CD4-positive, alpha-beta T cell (primary cell): ENCODE measurements at regions not wholly inside any gene's neighbourhood (a gene's known extent, or its start where the extent isn't known, plus 50 kb on each side); places are given as distances from the start of the nearest gene placed in this dataset.

ENCODE experiments used
- ATAC-seq: fragments of 200-7000 bp; cut with Tn5 transposase; one replicate; pipeline ENCODE4 v1.10.0; 2022; ENCODE audit warnings: mild to moderate bottlenecking; ENCODE audit not compliant: poor library complexity
- CTCF ChIA-PET: fragments of 350-600 bp; sonication (Branson Sonifier 250); formaldehyde crosslinking; loops from one replicate; lab custom pipeline; 2021; ENCODE audit warnings: antibody characterized with exemption, inconsistent platforms; lab: Charles Lee
- POLR2A ChIA-PET: fragments of 350-600 bp; sonication (Branson Sonifier 250); formaldehyde crosslinking; loops from one replicate; lab custom pipeline; 2021; ENCODE audit warnings: antibody characterized with exemption, inconsistent platforms; lab: Charles Lee
- DNase-seq, 14 experiments: peaks; one replicate each; pipeline ENCODE4 v3.0.0-alpha.2; 2013 to 2020; ENCODE audit warnings: mixed read lengths in 2 of 14
- H3K27ac ChIP-seq, 2 donors: one replicate each; pipeline versions ENCODE4 v1.5.1 to v1.7.0; 2013; ENCODE audit warnings: low read length in 2 of 2, low read depth in 1 of 2, mild to moderate bottlenecking in 1 of 2
- H3K27me3 ChIP-seq, 2 experiments: 1 replicate in 1 of 2; 2 replicates in 1 of 2; pipeline versions ENCODE4 v1.6.1 to v1.7.0; 2013; ENCODE audit warnings: low read length in 2 of 2, control low read depth in 1 of 2, mild to moderate bottlenecking in 1 of 2, moderate library complexity in 1 of 2; ENCODE audit not compliant: insufficient read depth in 2 of 2, control insufficient read depth in 1 of 2
- H3K36me3 ChIP-seq: one replicate; pipeline ENCODE4 v1.6.1; 2013; ENCODE audit warnings: low read length, control low read depth; ENCODE audit not compliant: insufficient read depth
- H3K4me1 ChIP-seq: one replicate; pipeline ENCODE4 v1.6.1; 2013; ENCODE audit warnings: low read length, control low read depth; ENCODE audit not compliant: insufficient read depth
- H3K4me3 ChIP-seq: one replicate; pipeline ENCODE4 v1.5.1; 2013; ENCODE audit warnings: mild to moderate bottlenecking, low read length, moderate library complexity
- H3K9me3 ChIP-seq, 2 experiments: 1 replicate in 1 of 2; 2 replicates in 1 of 2; pipeline versions ENCODE4 v1.6.1 to v1.7.0; 2013; ENCODE audit warnings: low read length in 2 of 2, mild to moderate bottlenecking in 2 of 2, control low read depth in 1 of 2, moderate library complexity in 1 of 2; ENCODE audit not compliant: control insufficient read depth in 1 of 2, insufficient read depth in 1 of 2
- H3K27ac Mint-ChIP-seq: one replicate; pipeline ENCODE4 v1.8.0; 2020; ENCODE audit warnings: mixed read lengths
- H3K27me3 Mint-ChIP-seq: one replicate; pipeline ENCODE4 v1.8.0; 2021; ENCODE audit warnings: mixed read lengths
- H3K36me3 Mint-ChIP-seq: one replicate; pipeline ENCODE4 v1.8.0; 2021; ENCODE audit warnings: low read depth, mixed read lengths
- H3K4me1 Mint-ChIP-seq: one replicate; pipeline ENCODE4 v1.8.0; 2021; ENCODE audit warnings: low read depth, mixed read lengths
- H3K4me3 Mint-ChIP-seq: one replicate; pipeline ENCODE4 v1.8.0; 2020; ENCODE audit warnings: mild to moderate bottlenecking, mixed read lengths
- H3K9me3 Mint-ChIP-seq: one replicate; pipeline ENCODE4 v1.8.0; 2020; ENCODE audit warnings: mixed read lengths
- intact Hi-C, 2 experiments: fragments of 100-400 bp; cut with DNase I in 1 of 2; cut with micrococcal nuclease in 1 of 2; formaldehyde crosslinking; loops; one replicate each; pipeline versions ENCODE4 v1.15.1 to v1.9.0; 2023 to 2025; cut with DNase I, micrococcal nuclease
- TF ChIP-seq, protein P1 (sequence below): fragments of 200-600 bp; IDR thresholded peaks from one replicate; pipeline ENCODE4 v1.8.0; 2022; ENCODE audit warnings: antibody characterized with exemption, mild to moderate bottlenecking

- intact Hi-C loops, result no loop called here
These were observed 167.8 kb upstream of the PCDH18 start for GRCh38 chr4:137700072-137700471.

GRCh38 chr4:137694138-137694537 is 161.8 kb upstream of the PCDH18 start:
- ChIA-PET POLR2A (no interaction called here), CTCF (no interaction called here)
- Mint-ChIP-seq H3K36me3 (no peaks in the 10 kb centered on the region), H3K4me1 (no peaks in the 10 kb centered on the region), H3K27ac (no peak overlapping the region), H3K4me3 (no peak overlapping the region), H3K27me3 (no peaks in the 10 kb centered on the region), H3K9me3 (no peaks in the 10 kb centered on the region)
- Histone ChIP-seq H3K27me3 (no peaks in the 10 kb centered on the region), H3K36me3 (no peaks in the 10 kb centered on the region), H3K27ac (no peak overlapping the region), H3K4me1 (no peaks in the 10 kb centered on the region), H3K4me3 (no peak overlapping the region), H3K9me3 (peaks cover 0 to 9% of the 10 kb centered on the region in 2 experiments)
- DNase-seq (no peak), ATAC-seq (no peak)
- intact Hi-C loops, result no loop called here
- TF ChIP-seq, protein P1, sequence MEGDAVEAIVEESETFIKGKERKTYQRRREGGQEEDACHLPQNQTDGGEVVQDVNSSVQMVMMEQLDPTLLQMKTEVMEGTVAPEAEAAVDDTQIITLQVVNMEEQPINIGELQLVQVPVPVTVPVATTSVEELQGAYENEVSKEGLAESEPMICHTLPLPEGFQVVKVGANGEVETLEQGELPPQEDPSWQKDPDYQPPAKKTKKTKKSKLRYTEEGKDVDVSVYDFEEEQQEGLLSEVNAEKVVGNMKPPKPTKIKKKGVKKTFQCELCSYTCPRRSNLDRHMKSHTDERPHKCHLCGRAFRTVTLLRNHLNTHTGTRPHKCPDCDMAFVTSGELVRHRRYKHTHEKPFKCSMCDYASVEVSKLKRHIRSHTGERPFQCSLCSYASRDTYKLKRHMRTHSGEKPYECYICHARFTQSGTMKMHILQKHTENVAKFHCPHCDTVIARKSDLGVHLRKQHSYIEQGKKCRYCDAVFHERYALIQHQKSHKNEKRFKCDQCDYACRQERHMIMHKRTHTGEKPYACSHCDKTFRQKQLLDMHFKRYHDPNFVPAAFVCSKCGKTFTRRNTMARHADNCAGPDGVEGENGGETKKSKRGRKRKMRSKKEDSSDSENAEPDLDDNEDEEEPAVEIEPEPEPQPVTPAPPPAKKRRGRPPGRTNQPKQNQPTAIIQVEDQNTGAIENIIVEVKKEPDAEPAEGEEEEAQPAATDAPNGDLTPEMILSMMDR, result no peak

More at GRCh38 chr4:137700072-137700471, 167.8 kb upstream of the PCDH18 start:
- H3K27ac Mint-ChIP-seq, result no peak overlapping the region
- H3K27me3 Mint-ChIP-seq, result no peaks in the 10 kb centered on the region
- ATAC-seq (no peak), DNase-seq (no peak)
- Histone ChIP-seq H3K36me3 (no peaks in the 10 kb centered on the region), H3K4me1 (no peaks in the 10 kb centered on the region), H3K27ac (no peak overlapping the region), H3K9me3 (peaks cover 0 to 13% of the 10 kb centered on the region in 2 experiments), H3K27me3 (no peaks in the 10 kb centered on the region), H3K4me3 (no peak overlapping the region)
- H3K36me3 Mint-ChIP-seq, result no peaks in the 10 kb centered on the region
- H3K4me1 Mint-ChIP-seq, result no peaks in the 10 kb centered on the region
- CTCF ChIA-PET, result no interaction called here
- POLR2A ChIA-PET, result no interaction called here
- no peak overlapping the region for H3K4me3 Mint-ChIP-seq
- TF ChIP-seq, protein P1, result no peak
- peaks cover 11% of the 10 kb centered on the region for H3K9me3 Mint-ChIP-seq

DNA sequence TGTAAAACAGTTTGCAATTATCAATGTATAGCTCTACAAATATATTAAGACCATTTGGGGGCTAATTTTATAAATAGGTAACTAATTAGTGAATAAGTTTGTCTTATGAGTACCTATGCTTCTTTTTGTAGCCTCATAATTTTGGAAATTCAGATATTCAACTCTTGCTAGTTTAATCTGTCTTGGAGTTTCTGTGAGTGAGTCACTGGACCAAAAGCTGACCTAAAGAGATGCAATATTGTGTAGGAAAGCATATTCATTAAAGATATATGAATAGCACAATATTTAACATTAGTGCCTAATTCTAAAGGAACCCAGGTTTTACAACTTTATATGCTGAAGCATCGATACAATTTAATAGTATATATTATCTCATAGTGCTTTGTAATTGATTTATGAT is 161.3 kb upstream of the PCDH18 start:
- intact Hi-C loops, result no loop called here
- Mint-ChIP-seq H3K4me3 (no peak overlapping the region), H3K9me3 (no peaks in the 10 kb centered on the region), H3K4me1 (no peaks in the 10 kb centered on the region), H3K27me3 (no peaks in the 10 kb centered on the region), H3K36me3 (no peaks in the 10 kb centered on the region), H3K27ac (no peak overlapping the region)
- POLR2A ChIA-PET, result no interaction called here
- ATAC-seq (no peak), DNase-seq (no peak)
- Histone ChIP-seq H3K36me3 (no peaks in the 10 kb centered on the region), H3K27me3 (no peaks in the 10 kb centered on the region), H3K4me3 (no peak overlapping the region), H3K4me1 (no peaks in the 10 kb centered on the region), H3K9me3 (peaks cover 0 to 9% of the 10 kb centered on the region in 2 experiments), H3K27ac (no peak overlapping the region)
- TF ChIP-seq, protein P1, result no peak
- CTCF ChIA-PET, result no interaction called here
